HTR-8/SVneo (cell line): ENCODE measurements at regions not wholly inside any gene's neighbourhood (a gene's known extent, or its start where the extent isn't known, plus 50 kb on each side); places are given as distances from the start of the nearest gene placed in this dataset.
"Not testable (repeated sequence)": the region's sequence is repeated elsewhere in the genome, so short reads cannot be mapped to it uniquely, and the experiment has no call there.

Experiments used
- DNase-seq: peaks from one replicate; pipeline ENCODE4 v3.0.0; 2011; ENCODE audit warnings: low spot score, mixed read lengths; ENCODE audit not compliant: insufficient read length
- FAIRE-seq: peaks from 2 replicates; lab custom pipeline; 2011; peaks lifted over from hg19 to GRCh38; lab: Jason Lieb, UNC

DNA sequence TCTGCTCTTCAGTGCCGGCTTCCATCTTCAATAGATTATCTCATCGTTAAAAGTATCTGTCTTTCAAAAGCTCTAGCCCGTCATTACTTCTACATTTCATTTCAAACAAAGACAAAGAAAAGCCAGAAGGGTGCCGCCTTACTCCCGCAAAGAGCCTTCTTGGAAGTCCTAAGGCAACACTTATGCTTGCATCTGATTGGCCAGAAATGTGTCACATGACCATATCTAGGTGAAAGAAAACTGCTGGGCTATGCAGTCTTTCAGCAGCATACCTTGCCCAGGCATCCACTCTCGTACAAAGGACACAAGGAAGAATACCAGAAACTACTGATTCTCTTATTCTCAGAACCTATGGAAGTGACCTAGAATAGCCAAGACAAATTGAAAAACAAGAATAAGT is 217.1 kb upstream of the SLC35G4 start:
- FAIRE-seq (no peak), DNase-seq (no peak)

- no peak for DNase-seq
- no peak for FAIRE-seq
Measured at GRCh38 chr18:11391661-11392060, 217.7 kb upstream of the SLC35G4 start.

DNA sequence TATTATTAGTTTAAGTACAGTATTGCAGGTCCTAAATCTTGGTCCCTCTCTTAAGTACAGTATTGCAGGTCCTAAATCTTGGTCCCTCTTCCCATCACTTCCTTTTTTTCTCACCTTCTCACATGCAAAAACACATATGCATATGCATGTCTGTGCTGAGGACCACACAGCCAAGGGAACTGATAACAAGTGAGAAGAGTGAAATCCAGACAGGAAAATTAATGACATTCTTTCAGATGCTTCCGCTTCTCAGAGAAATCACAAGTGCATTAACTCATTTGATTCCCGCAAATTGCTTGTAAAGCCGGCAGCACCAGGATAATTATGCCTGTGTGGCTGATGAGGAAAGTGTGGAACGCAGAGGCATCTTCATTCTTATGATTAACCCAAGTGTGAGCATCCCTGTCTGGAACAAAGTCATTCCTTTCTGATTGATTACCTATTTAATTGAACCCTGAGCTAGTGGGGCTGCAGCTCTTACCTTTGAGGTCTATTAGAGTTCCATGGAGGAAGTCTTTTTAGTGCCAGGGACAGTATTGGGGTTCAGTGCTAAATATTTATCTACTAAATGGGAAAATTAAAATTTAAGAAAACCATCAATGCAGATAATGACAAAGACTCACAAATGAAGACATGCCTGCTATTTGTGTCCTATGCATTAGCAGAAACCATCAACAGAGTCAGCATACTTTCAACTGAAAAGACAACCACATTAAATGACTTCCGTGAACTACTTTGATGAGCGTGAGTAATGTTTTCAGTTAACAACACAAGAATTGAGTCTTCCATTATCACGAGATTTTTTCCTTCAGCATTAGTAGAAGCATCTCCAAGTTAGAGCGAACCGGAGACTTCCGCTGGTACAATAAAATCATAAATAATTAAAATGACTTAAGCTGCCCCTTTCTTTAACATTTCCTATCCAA is 220.4 kb upstream of the SLC35G4 start:
- DNase-seq (no peak), FAIRE-seq (no peak)

- no peak for FAIRE-seq
- peak; percentile 18 for DNase-seq
Measured at GRCh38 chr18:11387880-11388279, 221.5 kb upstream of the SLC35G4 start.

DNA sequence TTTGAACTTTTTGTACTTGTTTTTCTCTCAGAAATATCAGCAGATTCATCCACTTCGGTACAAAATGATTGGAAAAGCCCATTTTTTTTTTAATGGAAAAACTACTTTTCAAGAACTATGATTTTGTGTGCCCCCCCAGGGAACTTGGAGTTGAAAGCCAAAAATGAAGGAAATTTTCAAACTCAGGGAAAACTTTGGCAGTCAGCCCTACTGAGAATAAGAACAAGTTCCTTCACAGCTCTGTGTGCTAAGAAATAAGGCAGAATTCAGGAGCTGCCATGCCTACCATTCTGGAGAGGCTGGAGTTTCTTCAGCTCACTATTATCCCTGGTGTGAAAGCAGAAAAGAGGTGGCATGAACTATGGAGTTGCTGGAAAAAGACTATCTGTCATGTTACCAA is 226.0 kb upstream of the SLC35G4 start:
- DNase-seq (no peak), FAIRE-seq (no peak)

DNA sequence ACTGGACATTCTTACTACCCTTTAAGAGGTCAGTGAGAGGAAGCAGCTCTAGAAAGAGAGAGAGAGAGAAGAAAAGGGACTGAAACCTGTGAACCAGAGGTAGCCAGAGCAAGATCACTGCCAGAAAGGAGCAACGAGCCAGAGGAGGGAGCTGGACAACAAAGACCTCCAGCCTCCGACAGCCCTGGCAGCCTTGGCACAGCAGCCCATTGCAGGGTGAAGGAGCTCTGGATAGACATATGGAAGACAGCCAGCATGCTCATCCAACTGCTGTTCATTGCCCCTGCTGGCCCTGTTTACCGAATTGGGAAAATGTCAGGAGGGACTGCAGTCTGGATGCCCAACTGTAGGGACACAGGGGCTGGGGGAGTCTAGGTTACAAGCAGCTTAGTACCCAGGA is 228.4 kb upstream of the SLC35G4 start:
- FAIRE-seq = no peak
- no peak for DNase-seq

- no peak for FAIRE-seq
- DNase-seq = no peak
Measured at GRCh38 chr18:11379660-11380059, 229.7 kb upstream of the SLC35G4 start.

GRCh38 chr18:11377766-11378540 is 228.6 kb upstream of the PIEZO2 start:
- FAIRE-seq = no peak

GRCh38 chr18:11372163-11372562 is 222.8 kb upstream of the PIEZO2 start:
- FAIRE-seq (no peak), DNase-seq (no peak)

More at GRCh38 chr18:11377766-11378540, 228.6 kb upstream of the PIEZO2 start:
- no peak for DNase-seq

DNA sequence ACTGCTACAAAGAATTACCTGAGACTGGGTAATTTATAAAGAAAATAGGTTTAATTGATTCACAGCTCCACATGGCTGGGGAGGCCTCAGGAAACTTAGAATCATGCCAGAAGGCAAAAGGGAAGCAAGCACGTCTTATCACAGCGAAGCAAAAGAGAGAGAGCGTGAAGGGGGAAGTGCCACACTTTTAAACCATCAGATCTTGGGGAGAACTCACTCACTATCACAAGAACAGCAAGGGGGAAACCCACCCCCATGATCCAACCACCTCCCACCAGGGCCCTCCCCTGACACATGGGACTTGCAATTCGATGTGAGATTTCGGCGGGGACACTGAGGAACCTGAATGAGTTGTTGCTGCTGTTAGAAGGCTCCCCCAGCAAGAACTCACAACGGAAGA is 220.2 kb upstream of the PIEZO2 start:
- FAIRE-seq = no peak
- DNase-seq = no peak

DNA sequence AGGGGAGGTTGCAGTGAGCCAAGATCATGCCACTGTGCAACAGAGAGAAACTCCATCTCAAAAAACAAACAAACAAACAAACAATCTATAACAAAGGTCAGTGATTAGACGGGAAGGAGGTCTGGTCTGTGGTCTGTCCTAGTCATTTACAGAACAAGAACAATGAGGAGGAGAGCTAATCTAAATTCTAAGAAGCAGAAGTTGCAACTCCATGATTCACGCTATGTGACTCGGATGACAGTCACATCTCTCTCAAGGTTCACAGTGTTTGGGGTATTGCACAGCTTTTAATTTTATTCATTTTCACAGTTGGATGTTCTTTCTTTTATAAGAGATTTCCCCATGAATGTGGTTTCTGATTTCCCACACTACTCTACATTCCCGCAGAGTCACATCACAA is 218.7 kb upstream of the PIEZO2 start:
- DNase-seq (no peak), FAIRE-seq (no peak)

GRCh38 chr18:11367351-11367750 is 218.0 kb upstream of the PIEZO2 start:
- DNase-seq (no peak), FAIRE-seq (no peak)

- DNase-seq (peak; percentile 24), FAIRE-seq (no peak)
Measured at GRCh38 chr18:11366410-11366809, 217.0 kb upstream of the PIEZO2 start.

- FAIRE-seq (no peak), DNase-seq (no peak)
Measured at GRCh38 chr18:11362856-11363255, 213.5 kb upstream of the PIEZO2 start.

- FAIRE-seq, DNase-seq: not testable (repeated sequence)
Measured at GRCh38 chr18:11361862-11362261, 212.5 kb upstream of the PIEZO2 start.

DNA sequence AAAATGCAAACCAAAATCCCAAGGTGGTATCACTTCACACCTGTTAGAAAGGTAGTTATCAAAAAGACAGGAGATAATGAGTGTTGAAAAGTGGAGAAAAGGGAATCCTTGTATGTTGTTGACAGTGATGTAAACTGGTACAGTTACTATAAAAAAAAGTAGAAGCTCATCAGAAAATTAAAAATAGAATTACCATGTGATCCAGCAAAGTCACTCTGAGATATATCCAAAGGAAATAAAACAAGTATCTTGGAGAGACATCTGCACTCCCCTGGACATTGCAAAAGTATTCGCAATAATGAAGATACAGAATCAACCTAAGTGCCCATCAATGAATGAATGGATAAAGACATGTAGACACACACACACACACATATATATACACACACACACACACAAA is 208.3 kb upstream of the PIEZO2 start:
- DNase-seq (no peak), FAIRE-seq (no peak)

- DNase-seq, FAIRE-seq: not testable (repeated sequence)
Measured at GRCh38 chr18:11344576-11344975, 195.2 kb upstream of the PIEZO2 start.

DNA sequence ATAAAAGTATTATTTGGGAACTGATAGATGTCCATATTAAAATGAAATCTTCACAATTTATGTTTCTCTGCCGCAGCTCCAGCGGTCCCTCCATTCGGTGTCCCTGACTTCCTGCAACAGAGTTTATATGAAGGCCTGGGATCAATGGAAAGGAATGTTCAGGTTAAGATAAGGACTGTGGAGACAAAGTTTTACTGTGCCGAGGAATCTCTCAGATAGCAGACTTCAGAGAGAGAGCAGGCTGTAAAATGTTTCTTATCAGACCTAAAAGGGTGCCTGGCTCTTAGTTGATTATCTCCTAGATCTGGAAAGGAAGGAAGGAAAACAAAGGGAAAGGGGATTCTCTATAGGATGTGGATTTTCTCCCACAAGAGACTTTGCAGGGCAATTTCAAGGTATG is 193.7 kb upstream of the PIEZO2 start:
- FAIRE-seq = no peak
- no peak for DNase-seq

DNA sequence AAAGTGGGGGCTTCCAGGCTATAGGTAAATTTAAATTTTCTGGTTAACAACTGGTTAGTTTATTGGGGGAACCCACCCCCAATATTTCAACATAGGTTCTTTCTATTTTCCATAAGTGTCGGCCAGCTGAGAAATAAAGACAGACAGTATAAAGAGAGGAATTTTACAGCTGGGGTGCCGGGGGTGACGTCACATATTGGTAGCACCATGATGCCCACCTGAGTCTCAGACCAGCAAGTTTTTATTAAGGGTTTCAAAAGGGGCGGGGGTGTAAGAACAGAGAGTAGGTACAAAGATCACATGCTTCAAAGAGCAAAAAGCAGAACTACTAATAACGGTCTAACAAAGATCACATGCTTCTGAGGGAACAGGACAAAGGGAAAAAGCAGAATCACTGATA is 192.7 kb upstream of the PIEZO2 start:
- DNase-seq, FAIRE-seq: not testable (repeated sequence)

DNA sequence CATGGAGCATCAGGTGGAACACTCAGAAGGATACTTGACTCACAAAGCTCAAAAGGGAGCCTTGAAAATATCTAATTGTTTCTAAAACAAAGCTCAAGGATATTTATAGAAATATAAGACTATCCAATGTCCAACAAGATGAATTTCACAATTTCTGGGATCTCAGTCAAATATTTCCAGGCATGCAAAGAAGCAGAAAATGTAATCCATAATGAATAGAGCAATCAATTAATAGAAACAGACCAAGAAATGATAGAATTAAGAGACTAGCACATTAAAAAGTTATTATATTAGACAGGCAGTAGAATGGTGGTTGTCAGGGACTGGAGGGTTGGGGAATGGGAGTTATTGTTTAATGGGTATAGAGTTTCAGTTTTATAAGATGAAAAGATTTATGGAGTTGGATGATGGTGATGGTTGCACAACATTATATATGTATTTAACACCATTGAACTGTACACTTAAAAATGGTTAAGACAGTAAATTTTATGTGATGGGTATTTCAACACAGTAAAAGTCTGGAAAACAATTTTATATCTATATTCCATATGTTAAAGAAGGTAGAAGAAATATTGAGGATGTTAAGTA is 189.9 kb upstream of the PIEZO2 start:
- DNase-seq = no peak
- no peak for FAIRE-seq

DNA sequence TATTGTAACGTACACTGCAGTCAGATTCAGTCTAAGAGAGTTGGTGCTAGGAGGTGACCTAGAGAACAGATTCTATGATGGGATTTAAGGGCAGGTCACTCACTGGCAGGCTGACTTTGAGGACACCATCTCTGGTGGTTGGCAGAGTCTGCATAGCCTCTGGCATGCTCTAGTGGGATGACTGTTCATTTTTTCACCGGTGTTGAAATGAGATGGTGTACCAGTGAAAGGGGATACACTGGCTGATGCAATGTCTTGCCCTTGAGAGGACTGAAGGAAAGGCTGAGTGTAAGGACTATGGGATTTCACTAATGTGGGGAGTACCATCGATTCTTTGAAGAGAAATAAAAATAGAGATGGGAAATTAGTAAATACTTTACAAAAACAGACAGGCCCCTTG is 186.9 kb upstream of the PIEZO2 start:
- DNase-seq = no peak
- no peak for FAIRE-seq
